WTC11 (cell line): ENCODE measurements at regions not wholly inside any gene's neighbourhood (a gene's known extent, or its start where the extent isn't known, plus 50 kb on each side); places are given as distances from the start of the nearest gene placed in this dataset.

ENCODE experiments used
- ATAC-seq: fragments of 200-7000 bp; cut with Tn5 transposase; 2 replicates; pipeline ENCODE4 v1.10.0; 2021; ENCODE audit warnings: mild to moderate bottlenecking, moderate library complexity
- CTCF ChIA-PET: fragments of 300-600 bp; sonication (Branson Sonifier 250); formaldehyde crosslinking; loops from one replicate; lab custom pipeline; 2021; ENCODE audit warnings: antibody characterized with exemption; lab: Charles Lee
- POLR2A ChIA-PET: fragments of 350-600 bp; sonication (Branson Sonifier 250); formaldehyde crosslinking; loops from one replicate; lab custom pipeline; 2021; ENCODE audit warnings: antibody characterized with exemption; lab: Charles Lee
- DNase-seq: peaks from one replicate; pipeline ENCODE4 v3.0.0; 2021; ENCODE audit warnings: low spot score
- H3K27ac Mint-ChIP-seq: 2 replicates; pipeline ENCODE4 v1.8.0; 2021; ENCODE audit warnings: mixed read lengths
- H3K27me3 Mint-ChIP-seq: 2 replicates; pipeline ENCODE4 v1.8.0; 2021; ENCODE audit warnings: low read depth, mild to moderate bottlenecking, moderate library complexity, mixed read lengths
- H3K36me3 Mint-ChIP-seq: 2 replicates; pipeline ENCODE4 v1.8.0; 2021; ENCODE audit warnings: mixed read lengths
- H3K4me1 Mint-ChIP-seq: 2 replicates; pipeline ENCODE4 v1.8.0; 2022; ENCODE audit warnings: mixed read lengths
- H3K4me3 Mint-ChIP-seq: 2 replicates; pipeline ENCODE4 v1.8.0; 2021; ENCODE audit warnings: mild to moderate bottlenecking, moderate library complexity, mixed read lengths
- H3K9me3 Mint-ChIP-seq: 2 replicates; pipeline ENCODE4 v1.8.0; 2021; ENCODE audit warnings: mixed read lengths
- CREB1 ChIP-seq: sonication (generic); formaldehyde crosslinking; IDR thresholded peaks from 2 replicates; pipeline ENCODE4 v1.8.0; 2023; ENCODE audit warnings: mild to moderate bottlenecking, missing genetic modification reagents
- ELF4 ChIP-seq: sonication (generic); formaldehyde crosslinking; IDR thresholded peaks from 2 replicates; pipeline ENCODE4 v1.8.1; 2022; ENCODE audit warnings: low read depth, mild to moderate bottlenecking, moderate library complexity, missing genetic modification reagents
- ETV6 ChIP-seq: sonication (generic); formaldehyde crosslinking; IDR thresholded peaks from 2 replicates; pipeline ENCODE4 v1.8.1; 2022; ENCODE audit warnings: mild to moderate bottlenecking, missing genetic modification reagents
- HMGA2 ChIP-seq: fragments of 250-450 bp; sonication (Bioruptor Pico); IDR thresholded peaks from 2 replicates; pipeline ENCODE4 v1.4.0; 2021; ENCODE audit warnings: mild to moderate bottlenecking, moderate library complexity
- TP53 ChIP-seq: sonication (generic); formaldehyde crosslinking; IDR thresholded peaks from 2 replicates; pipeline ENCODE4 v1.8.1; 2023; ENCODE audit warnings: mild to moderate bottlenecking, missing genetic modification reagents
- ZBTB21 ChIP-seq: sonication (generic); formaldehyde crosslinking; IDR thresholded peaks from 2 replicates; pipeline ENCODE4 v1.8.1; 2023; ENCODE audit warnings: mild to moderate bottlenecking, missing genetic modification reagents, borderline replicate concordance
- TF ChIP-seq, protein P1 (sequence below): fragments of 250-450 bp; sonication (Bioruptor Pico); IDR thresholded peaks from 2 replicates; pipeline ENCODE4 v1.9.0; 2021; ENCODE audit warnings: mild to moderate bottlenecking
- TF ChIP-seq, protein P2 (sequence below): fragments of 250-450 bp; sonication (Bioruptor Pico); IDR thresholded peaks from 2 replicates; pipeline ENCODE4 v1.8.0; 2021; ENCODE audit warnings: mild to moderate bottlenecking
- TF ChIP-seq, protein P3 (sequence below): sonication (generic); formaldehyde crosslinking; IDR thresholded peaks from 2 replicates; pipeline ENCODE4 v1.8.0; 2022; ENCODE audit warnings: mild to moderate bottlenecking, missing genetic modification reagents
- TF ChIP-seq, protein P4 (sequence below): sonication (generic); formaldehyde crosslinking; IDR thresholded peaks from 2 replicates; pipeline ENCODE4 v1.8.1; 2023; ENCODE audit warnings: mild to moderate bottlenecking, missing genetic modification reagents
- TF ChIP-seq, protein P5 (sequence below): sonication (generic); formaldehyde crosslinking; IDR thresholded peaks from 2 replicates; pipeline ENCODE4 v1.8.0; 2022; ENCODE audit warnings: mild to moderate bottlenecking, missing genetic modification reagents
- TF ChIP-seq, protein P6 (sequence below): fragments of 200-600 bp; IDR thresholded peaks from 2 replicates; pipeline ENCODE4 v1.8.0; 2022; ENCODE audit warnings: antibody characterized with exemption
- TF ChIP-seq, protein P7 (sequence below): sonication (generic); formaldehyde crosslinking; IDR thresholded peaks from 2 replicates; pipeline ENCODE4 v1.8.0; 2023; ENCODE audit warnings: missing genetic modification reagents, mild to moderate bottlenecking, borderline replicate concordance
- TF ChIP-seq, protein P8 (sequence below): sonication (generic); formaldehyde crosslinking; conservative IDR thresholded peaks from 2 replicates; pipeline ENCODE4 v1.8.1; 2023; ENCODE audit warnings: mild to moderate bottlenecking, low read depth, missing genetic modification reagents, moderate library complexity

DNA sequence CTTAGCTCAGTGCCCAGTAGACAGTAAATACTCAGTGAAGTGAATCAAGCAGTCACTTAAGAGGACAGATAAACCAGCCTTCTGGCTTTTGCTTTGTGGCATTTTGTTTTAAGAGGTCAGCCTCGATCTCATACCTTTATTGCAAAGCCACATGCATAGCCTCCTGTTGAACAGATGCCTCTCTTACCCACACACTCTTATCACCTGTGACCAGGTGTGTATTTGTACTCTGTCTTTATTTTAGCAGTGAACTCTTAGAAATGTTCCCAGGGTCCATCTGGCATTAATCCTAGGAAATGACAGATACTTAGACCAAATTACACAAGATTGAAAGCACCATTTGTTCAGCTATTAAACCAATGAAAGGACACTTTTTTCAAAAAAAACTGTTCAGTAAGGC lies 1426.5 kb downstream of the CDH11 start:
- DNase-seq: no peak
- Mint-ChIP-seq H3K9me3 (peaks cover 15% of the 10 kb centered on the region), H3K27ac (no peak overlapping the region), H3K4me3 (no peak overlapping the region), H3K36me3 (peaks cover 2% of the 10 kb centered on the region; the same call in 1 of the 2 replicates), H3K27me3 (no peaks in the 10 kb centered on the region), H3K4me1 (no peaks in the 10 kb centered on the region)
- no peak for ATAC-seq
- POLR2A ChIA-PET: no interaction called here
- TF ChIP-seq ETV6 (CRISPR knock-in tag): no peak
- TF ChIP-seq, protein P1, sequence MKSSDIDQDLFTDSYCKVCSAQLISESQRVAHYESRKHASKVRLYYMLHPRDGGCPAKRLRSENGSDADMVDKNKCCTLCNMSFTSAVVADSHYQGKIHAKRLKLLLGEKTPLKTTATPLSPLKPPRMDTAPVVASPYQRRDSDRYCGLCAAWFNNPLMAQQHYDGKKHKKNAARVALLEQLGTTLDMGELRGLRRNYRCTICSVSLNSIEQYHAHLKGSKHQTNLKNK (CRISPR knock-in tag): no peak
- TF ChIP-seq, protein P2, sequence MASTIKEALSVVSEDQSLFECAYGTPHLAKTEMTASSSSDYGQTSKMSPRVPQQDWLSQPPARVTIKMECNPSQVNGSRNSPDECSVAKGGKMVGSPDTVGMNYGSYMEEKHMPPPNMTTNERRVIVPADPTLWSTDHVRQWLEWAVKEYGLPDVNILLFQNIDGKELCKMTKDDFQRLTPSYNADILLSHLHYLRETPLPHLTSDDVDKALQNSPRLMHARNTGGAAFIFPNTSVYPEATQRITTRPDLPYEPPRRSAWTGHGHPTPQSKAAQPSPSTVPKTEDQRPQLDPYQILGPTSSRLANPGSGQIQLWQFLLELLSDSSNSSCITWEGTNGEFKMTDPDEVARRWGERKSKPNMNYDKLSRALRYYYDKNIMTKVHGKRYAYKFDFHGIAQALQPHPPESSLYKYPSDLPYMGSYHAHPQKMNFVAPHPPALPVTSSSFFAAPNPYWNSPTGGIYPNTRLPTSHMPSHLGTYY (CRISPR knock-in tag): no peak
- TF ChIP-seq, protein P3, sequence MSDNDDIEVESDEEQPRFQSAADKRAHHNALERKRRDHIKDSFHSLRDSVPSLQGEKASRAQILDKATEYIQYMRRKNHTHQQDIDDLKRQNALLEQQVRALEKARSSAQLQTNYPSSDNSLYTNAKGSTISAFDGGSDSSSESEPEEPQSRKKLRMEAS (CRISPR knock-in tag): no peak
- TF ChIP-seq, protein P4, sequence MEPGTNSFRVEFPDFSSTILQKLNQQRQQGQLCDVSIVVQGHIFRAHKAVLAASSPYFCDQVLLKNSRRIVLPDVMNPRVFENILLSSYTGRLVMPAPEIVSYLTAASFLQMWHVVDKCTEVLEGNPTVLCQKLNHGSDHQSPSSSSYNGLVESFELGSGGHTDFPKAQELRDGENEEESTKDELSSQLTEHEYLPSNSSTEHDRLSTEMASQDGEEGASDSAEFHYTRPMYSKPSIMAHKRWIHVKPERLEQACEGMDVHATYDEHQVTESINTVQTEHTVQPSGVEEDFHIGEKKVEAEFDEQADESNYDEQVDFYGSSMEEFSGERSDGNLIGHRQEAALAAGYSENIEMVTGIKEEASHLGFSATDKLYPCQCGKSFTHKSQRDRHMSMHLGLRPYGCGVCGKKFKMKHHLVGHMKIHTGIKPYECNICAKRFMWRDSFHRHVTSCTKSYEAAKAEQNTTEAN: no peak
- TF ChIP-seq, protein P5, sequence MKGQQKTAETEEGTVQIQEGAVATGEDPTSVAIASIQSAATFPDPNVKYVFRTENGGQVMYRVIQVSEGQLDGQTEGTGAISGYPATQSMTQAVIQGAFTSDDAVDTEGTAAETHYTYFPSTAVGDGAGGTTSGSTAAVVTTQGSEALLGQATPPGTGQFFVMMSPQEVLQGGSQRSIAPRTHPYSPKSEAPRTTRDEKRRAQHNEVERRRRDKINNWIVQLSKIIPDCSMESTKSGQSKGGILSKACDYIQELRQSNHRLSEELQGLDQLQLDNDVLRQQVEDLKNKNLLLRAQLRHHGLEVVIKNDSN (CRISPR knock-in tag): no peak
- TF ChIP-seq, protein P6, sequence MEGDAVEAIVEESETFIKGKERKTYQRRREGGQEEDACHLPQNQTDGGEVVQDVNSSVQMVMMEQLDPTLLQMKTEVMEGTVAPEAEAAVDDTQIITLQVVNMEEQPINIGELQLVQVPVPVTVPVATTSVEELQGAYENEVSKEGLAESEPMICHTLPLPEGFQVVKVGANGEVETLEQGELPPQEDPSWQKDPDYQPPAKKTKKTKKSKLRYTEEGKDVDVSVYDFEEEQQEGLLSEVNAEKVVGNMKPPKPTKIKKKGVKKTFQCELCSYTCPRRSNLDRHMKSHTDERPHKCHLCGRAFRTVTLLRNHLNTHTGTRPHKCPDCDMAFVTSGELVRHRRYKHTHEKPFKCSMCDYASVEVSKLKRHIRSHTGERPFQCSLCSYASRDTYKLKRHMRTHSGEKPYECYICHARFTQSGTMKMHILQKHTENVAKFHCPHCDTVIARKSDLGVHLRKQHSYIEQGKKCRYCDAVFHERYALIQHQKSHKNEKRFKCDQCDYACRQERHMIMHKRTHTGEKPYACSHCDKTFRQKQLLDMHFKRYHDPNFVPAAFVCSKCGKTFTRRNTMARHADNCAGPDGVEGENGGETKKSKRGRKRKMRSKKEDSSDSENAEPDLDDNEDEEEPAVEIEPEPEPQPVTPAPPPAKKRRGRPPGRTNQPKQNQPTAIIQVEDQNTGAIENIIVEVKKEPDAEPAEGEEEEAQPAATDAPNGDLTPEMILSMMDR: no peak
- TF ChIP-seq, protein P7, sequence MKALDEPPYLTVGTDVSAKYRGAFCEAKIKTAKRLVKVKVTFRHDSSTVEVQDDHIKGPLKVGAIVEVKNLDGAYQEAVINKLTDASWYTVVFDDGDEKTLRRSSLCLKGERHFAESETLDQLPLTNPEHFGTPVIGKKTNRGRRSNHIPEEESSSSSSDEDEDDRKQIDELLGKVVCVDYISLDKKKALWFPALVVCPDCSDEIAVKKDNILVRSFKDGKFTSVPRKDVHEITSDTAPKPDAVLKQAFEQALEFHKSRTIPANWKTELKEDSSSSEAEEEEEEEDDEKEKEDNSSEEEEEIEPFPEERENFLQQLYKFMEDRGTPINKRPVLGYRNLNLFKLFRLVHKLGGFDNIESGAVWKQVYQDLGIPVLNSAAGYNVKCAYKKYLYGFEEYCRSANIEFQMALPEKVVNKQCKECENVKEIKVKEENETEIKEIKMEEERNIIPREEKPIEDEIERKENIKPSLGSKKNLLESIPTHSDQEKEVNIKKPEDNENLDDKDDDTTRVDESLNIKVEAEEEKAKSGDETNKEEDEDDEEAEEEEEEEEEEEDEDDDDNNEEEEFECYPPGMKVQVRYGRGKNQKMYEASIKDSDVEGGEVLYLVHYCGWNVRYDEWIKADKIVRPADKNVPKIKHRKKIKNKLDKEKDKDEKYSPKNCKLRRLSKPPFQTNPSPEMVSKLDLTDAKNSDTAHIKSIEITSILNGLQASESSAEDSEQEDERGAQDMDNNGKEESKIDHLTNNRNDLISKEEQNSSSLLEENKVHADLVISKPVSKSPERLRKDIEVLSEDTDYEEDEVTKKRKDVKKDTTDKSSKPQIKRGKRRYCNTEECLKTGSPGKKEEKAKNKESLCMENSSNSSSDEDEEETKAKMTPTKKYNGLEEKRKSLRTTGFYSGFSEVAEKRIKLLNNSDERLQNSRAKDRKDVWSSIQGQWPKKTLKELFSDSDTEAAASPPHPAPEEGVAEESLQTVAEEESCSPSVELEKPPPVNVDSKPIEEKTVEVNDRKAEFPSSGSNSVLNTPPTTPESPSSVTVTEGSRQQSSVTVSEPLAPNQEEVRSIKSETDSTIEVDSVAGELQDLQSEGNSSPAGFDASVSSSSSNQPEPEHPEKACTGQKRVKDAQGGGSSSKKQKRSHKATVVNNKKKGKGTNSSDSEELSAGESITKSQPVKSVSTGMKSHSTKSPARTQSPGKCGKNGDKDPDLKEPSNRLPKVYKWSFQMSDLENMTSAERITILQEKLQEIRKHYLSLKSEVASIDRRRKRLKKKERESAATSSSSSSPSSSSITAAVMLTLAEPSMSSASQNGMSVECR (CRISPR knock-in tag): no peak
- TF ChIP-seq, all 79 proteins: peak for 0
- CTCF ChIA-PET: no interaction called here

DNA sequence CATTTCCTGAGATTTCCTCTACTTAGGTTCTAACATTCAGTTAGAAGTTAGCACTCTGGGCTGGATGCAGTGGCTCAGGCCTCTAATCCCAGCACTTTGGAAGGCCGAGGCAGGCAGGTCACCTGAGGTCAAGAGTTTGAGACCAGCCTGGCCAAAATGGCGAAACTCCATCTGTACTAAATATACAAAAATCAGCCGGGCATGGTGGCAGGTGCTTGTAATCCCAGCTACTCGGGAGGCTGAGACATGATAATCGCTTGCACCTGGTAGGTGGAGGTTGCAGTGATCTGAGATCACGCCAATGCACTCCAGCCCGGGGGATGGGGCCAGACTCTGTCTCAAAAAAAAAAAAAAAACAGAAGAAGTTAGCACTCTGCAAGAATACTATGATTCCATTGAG lies 1430.9 kb downstream of the CDH11 start:
- CTCF ChIA-PET: interaction anchor here (0.7 kb wide), 1 partner anchor 274 kb away, joined by 6 read pairs; no protein-coding TSS in a partner anchor
- Mint-ChIP-seq H3K9me3 (peaks cover 11% of the 10 kb centered on the region), H3K27me3 (no peaks in the 10 kb centered on the region), H3K36me3 (peaks cover 2% of the 10 kb centered on the region; the same call in 1 of the 2 replicates), H3K4me1 (no peaks in the 10 kb centered on the region), H3K4me3 (no peak overlapping the region), H3K27ac (no peak overlapping the region)
- POLR2A ChIA-PET: no interaction called here
- TF ChIP-seq ELF4 (CRISPR knock-in tag) (no peak), HMGA2 (CRISPR knock-in tag) (no peak), CREB1 (no peak), TP53 (CRISPR knock-in tag) (no peak), ZBTB21 (CRISPR knock-in tag) (no peak)
- TF ChIP-seq, protein P8, sequence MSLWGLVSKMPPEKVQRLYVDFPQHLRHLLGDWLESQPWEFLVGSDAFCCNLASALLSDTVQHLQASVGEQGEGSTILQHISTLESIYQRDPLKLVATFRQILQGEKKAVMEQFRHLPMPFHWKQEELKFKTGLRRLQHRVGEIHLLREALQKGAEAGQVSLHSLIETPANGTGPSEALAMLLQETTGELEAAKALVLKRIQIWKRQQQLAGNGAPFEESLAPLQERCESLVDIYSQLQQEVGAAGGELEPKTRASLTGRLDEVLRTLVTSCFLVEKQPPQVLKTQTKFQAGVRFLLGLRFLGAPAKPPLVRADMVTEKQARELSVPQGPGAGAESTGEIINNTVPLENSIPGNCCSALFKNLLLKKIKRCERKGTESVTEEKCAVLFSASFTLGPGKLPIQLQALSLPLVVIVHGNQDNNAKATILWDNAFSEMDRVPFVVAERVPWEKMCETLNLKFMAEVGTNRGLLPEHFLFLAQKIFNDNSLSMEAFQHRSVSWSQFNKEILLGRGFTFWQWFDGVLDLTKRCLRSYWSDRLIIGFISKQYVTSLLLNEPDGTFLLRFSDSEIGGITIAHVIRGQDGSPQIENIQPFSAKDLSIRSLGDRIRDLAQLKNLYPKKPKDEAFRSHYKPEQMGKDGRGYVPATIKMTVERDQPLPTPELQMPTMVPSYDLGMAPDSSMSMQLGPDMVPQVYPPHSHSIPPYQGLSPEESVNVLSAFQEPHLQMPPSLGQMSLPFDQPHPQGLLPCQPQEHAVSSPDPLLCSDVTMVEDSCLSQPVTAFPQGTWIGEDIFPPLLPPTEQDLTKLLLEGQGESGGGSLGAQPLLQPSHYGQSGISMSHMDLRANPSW (CRISPR knock-in tag): no peak
- no peak for DNase-seq
- ATAC-seq: no peak
